H9 (cell line): ENCODE measurements at regions not wholly inside any gene's neighbourhood (a gene's known extent, or its start where the extent isn't known, plus 50 kb on each side); places are given as distances from the start of the nearest gene placed in this dataset.

Experiments used
- DNase-seq: peaks from one replicate; pipeline ENCODE4 v3.0.0-alpha.2; 2017
- H2AFZ ChIP-seq: one replicate; pipeline ENCODE4 v1.6.1; 2013; ENCODE audit warnings: mild to moderate bottlenecking, low read length, control low read depth, moderate library complexity
- H2AK5ac ChIP-seq: 2 replicates; pipeline ENCODE4 v1.6.1; 2013; ENCODE audit warnings: low read length, control low read depth, mixed read lengths; ENCODE audit not compliant: insufficient read length
- H2BK120ac ChIP-seq: one replicate; pipeline ENCODE4 v1.6.1; 2013; ENCODE audit warnings: low read depth, mild to moderate bottlenecking, low read length, control low read depth, inconsistent platforms; ENCODE audit not compliant: poor library complexity, severe bottlenecking
- H2BK12ac ChIP-seq: 2 replicates; pipeline ENCODE4 v1.6.1; 2013; ENCODE audit warnings: low read length, control low read depth, mixed read lengths, low read depth; ENCODE audit not compliant: insufficient read length
- H2BK15ac ChIP-seq: 2 replicates; pipeline ENCODE4 v1.6.1; 2013; ENCODE audit warnings: low read depth, low read length, control low read depth
- H2BK20ac ChIP-seq: one replicate; pipeline ENCODE4 v1.6.1; 2013; ENCODE audit warnings: low read depth, mild to moderate bottlenecking, low read length, control low read depth, inconsistent platforms; ENCODE audit not compliant: poor library complexity, severe bottlenecking
- H2BK5ac ChIP-seq: 2 replicates; pipeline ENCODE4 v1.6.1; 2013; ENCODE audit warnings: low read length, control low read depth, mixed read lengths; ENCODE audit not compliant: insufficient read length
- H3K14ac ChIP-seq: 2 replicates; pipeline ENCODE4 v1.6.1; 2013; ENCODE audit warnings: low read length, control low read depth; ENCODE audit not compliant: insufficient read depth
- H3K18ac ChIP-seq: 2 replicates; pipeline ENCODE4 v1.6.1; 2013; ENCODE audit warnings: low read depth, mild to moderate bottlenecking, mixed read lengths, low read length, control low read depth; ENCODE audit not compliant: insufficient read length
- H3K23ac ChIP-seq: 2 replicates; pipeline ENCODE4 v1.6.1; 2013; ENCODE audit warnings: low read length, control low read depth, mixed read lengths, low read depth; ENCODE audit not compliant: insufficient read length
- H3K23me2 ChIP-seq: 2 replicates; pipeline ENCODE4 v1.6.1; 2013; ENCODE audit warnings: low read depth, mild to moderate bottlenecking, mixed read lengths, low read length, control low read depth; ENCODE audit not compliant: insufficient read length, poor library complexity, severe bottlenecking
- H3K27ac ChIP-seq: 2 replicates; pipeline ENCODE4 v1.5.1; 2013; ENCODE audit warnings: low read length, control low read depth, mixed read lengths, low read depth; ENCODE audit not compliant: insufficient read length
- H3K27me3 ChIP-seq: 2 replicates; pipeline ENCODE4 v1.6.1; 2013; ENCODE audit warnings: low read length, control low read depth, inconsistent platforms; ENCODE audit not compliant: insufficient read depth
- H3K4ac ChIP-seq: 2 replicates; pipeline ENCODE4 v1.6.1; 2013; ENCODE audit warnings: low read depth, mild to moderate bottlenecking, control low read depth, inconsistent platforms, low read length, moderate library complexity
- H3K4me1 ChIP-seq: 2 replicates; pipeline ENCODE4 v1.6.1; 2013; ENCODE audit warnings: low read length, control low read depth, inconsistent platforms; ENCODE audit not compliant: insufficient read depth
- H3K4me2 ChIP-seq: 2 replicates; pipeline ENCODE4 v1.6.1; 2013; ENCODE audit warnings: low read length, control low read depth, mixed read lengths; ENCODE audit not compliant: insufficient read length, insufficient read depth
- H3K56ac ChIP-seq: 2 replicates; pipeline ENCODE4 v1.6.1; 2013; ENCODE audit warnings: low read depth, mild to moderate bottlenecking, mixed read lengths, low read length, control low read depth; ENCODE audit not compliant: insufficient read length
- H3K79me1 ChIP-seq: 2 replicates; pipeline ENCODE4 v1.6.1; 2013; ENCODE audit warnings: low read depth, mild to moderate bottlenecking, moderate library complexity, low read length, control low read depth, inconsistent platforms; ENCODE audit not compliant: insufficient read depth, poor library complexity, severe bottlenecking
- H3K79me2 ChIP-seq: 2 replicates; pipeline ENCODE4 v1.6.1; 2013; ENCODE audit warnings: low read length, control low read depth, inconsistent platforms; ENCODE audit not compliant: insufficient read depth
- H3K9ac ChIP-seq: 2 replicates; pipeline ENCODE4 v1.6.1; 2013; ENCODE audit warnings: low read length, control low read depth, mixed read lengths; ENCODE audit not compliant: insufficient read length; ENCODE audit errors: extremely low read depth
- H3K9me3 ChIP-seq: one replicate; pipeline ENCODE4 v1.6.1; 2013; ENCODE audit warnings: low read depth, low read length, inconsistent platforms; ENCODE audit not compliant: control insufficient read depth
- H3T11ph ChIP-seq: one replicate; pipeline ENCODE4 v1.6.1; 2013; ENCODE audit warnings: mild to moderate bottlenecking, low read length, control low read depth, inconsistent platforms
- H4K20me1 ChIP-seq: one replicate; pipeline ENCODE4 v1.6.1; 2013; ENCODE audit not compliant: control insufficient read depth, insufficient read length, insufficient read depth
- H4K5ac ChIP-seq: 2 replicates; pipeline ENCODE4 v1.6.1; 2013; ENCODE audit warnings: low read depth, mild to moderate bottlenecking, mixed read lengths, low read length, control low read depth; ENCODE audit not compliant: insufficient read length
- H4K8ac ChIP-seq: replicated peaks from 2 replicates; pipeline ENCODE4 v1.6.1; 2013; ENCODE audit warnings: low read length, control low read depth, mixed read lengths, low read depth; ENCODE audit not compliant: insufficient read length
- H4K91ac ChIP-seq: 2 replicates; pipeline ENCODE4 v1.6.1; 2013; ENCODE audit warnings: low read depth, mild to moderate bottlenecking, moderate library complexity, mixed read lengths, low read length, control low read depth; ENCODE audit not compliant: insufficient read length
- H3K27ac Mint-ChIP-seq, 3 experiments: 2 replicates in 2 of 3; 3 replicates in 1 of 3; pipeline ENCODE4 v1.8.0; 2020 to 2021; ENCODE audit warnings: mixed read lengths in 3 of 3, mild to moderate bottlenecking in 1 of 3, moderate library complexity in 1 of 3
- H3K27me3 Mint-ChIP-seq: 2 replicates; pipeline ENCODE4 v1.8.0; 2021; ENCODE audit warnings: low read depth, mild to moderate bottlenecking, moderate library complexity, mixed read lengths
- H3K36me3 Mint-ChIP-seq, 3 experiments: 2 replicates in 2 of 3; 3 replicates in 1 of 3; pipeline ENCODE4 v1.8.0; 2020 to 2021; ENCODE audit warnings: low read depth in 3 of 3, mixed read lengths in 3 of 3; ENCODE audit not compliant: insufficient read depth in 1 of 3
- H3K4me1 Mint-ChIP-seq, 2 experiments: 2 replicates each; pipeline ENCODE4 v1.8.0; 2020; ENCODE audit warnings: mixed read lengths in 2 of 2
- H3K4me3 Mint-ChIP-seq, 2 experiments: 2 replicates in 1 of 2; 3 replicates in 1 of 2; pipeline ENCODE4 v1.8.0; 2020 to 2021; ENCODE audit warnings: mild to moderate bottlenecking in 2 of 2, mixed read lengths in 2 of 2, moderate library complexity in 1 of 2
- H3K9me3 Mint-ChIP-seq, 2 experiments: 2 replicates in 1 of 2; 3 replicates in 1 of 2; pipeline ENCODE4 v1.8.0; 2020; ENCODE audit warnings: mild to moderate bottlenecking in 2 of 2, mixed read lengths in 2 of 2, moderate library complexity in 1 of 2
- WGBS: extraction: QIAGEN DNeasy Blood & Tissue Kit; methylation state at CpG from one replicate; pipeline ENCODE4 v1.1.7; 2013; ENCODE audit warnings: missing lambda C conversion rate, low lambda C conversion rate, mixed read lengths; ENCODE audit not compliant: insufficient read length; ENCODE audit errors: extremely low coverage; 5-methylcytosine and 5-hydroxymethylcytosine counted together
- TF ChIP-seq, protein P1 (sequence below): fragments of 200-600 bp; sonication (generic); conservative IDR thresholded peaks from 3 replicates; pipeline ENCODE4 v1.8.0; 2021; ENCODE audit warnings: antibody characterized with exemption, mild to moderate bottlenecking

DNA sequence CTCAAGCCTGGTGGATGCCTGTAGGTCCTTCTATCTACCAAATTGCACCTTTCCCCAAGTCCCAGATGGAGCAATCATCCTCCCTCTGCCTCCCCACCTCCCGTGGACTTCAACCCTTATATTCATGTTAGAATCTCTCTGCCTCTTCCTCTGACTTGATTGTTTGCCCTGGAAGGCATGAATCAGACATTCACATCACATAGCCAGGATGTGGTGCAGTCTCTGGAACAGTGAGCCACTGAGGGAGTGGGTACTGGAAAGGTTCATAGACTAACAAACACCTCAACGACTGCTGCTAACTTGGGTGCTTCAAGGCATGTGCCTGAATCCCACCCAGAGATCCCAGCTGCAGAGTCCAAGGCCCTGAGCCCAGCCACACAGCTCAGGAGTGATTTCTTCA lies 494.0 kb downstream of the TNS3 start:
- no peaks in the 10 kb centered on the region for H3K23me2 ChIP-seq
- H4K8ac ChIP-seq, result no peak overlapping the region
- H2AFZ ChIP-seq, result no peak overlapping the region

More for the DNA sequence above, 494.0 kb downstream of the TNS3 start:
- H4K20me1 ChIP-seq, result no peaks in the 10 kb centered on the region
- DNase-seq, result no peak
- no peak overlapping the region for H3K14ac ChIP-seq
- no peak overlapping the region for H3K27ac Mint-ChIP-seq
- no peaks in the 10 kb centered on the region for H3K36me3 Mint-ChIP-seq
- WGBS, result no CpG with 5 or more reads among the region's 2 CpGs
- no peak overlapping the region for H2BK20ac ChIP-seq
- H3K23ac ChIP-seq, result no peak overlapping the region
- H3K9me3 Mint-ChIP-seq, result no peaks in the 10 kb centered on the region
- H4K91ac ChIP-seq, result no peak overlapping the region
- H2AK5ac ChIP-seq, result no peak overlapping the region
- H3K9ac ChIP-seq, result no peak overlapping the region
- H3K9me3 ChIP-seq, result no peaks in the 10 kb centered on the region
- no peak overlapping the region for H3K4me2 ChIP-seq
- H2BK12ac ChIP-seq, result no peak overlapping the region
- no peak overlapping the region for H3K56ac ChIP-seq
- no peak overlapping the region for H3K4ac ChIP-seq
- no peak overlapping the region for H2BK120ac ChIP-seq
- H4K5ac ChIP-seq, result no peak overlapping the region
- no peak overlapping the region for H3K27ac ChIP-seq
- no peaks in the 10 kb centered on the region for H3K79me2 ChIP-seq
- H3K4me1 ChIP-seq, result no peaks in the 10 kb centered on the region
- no peak overlapping the region for H3K18ac ChIP-seq
- no peak overlapping the region for H2BK5ac ChIP-seq
- no peaks in the 10 kb centered on the region for H3K79me1 ChIP-seq
- H3K27me3 Mint-ChIP-seq, result peaks cover 17% of the 10 kb centered on the region
- TF ChIP-seq, protein P1, sequence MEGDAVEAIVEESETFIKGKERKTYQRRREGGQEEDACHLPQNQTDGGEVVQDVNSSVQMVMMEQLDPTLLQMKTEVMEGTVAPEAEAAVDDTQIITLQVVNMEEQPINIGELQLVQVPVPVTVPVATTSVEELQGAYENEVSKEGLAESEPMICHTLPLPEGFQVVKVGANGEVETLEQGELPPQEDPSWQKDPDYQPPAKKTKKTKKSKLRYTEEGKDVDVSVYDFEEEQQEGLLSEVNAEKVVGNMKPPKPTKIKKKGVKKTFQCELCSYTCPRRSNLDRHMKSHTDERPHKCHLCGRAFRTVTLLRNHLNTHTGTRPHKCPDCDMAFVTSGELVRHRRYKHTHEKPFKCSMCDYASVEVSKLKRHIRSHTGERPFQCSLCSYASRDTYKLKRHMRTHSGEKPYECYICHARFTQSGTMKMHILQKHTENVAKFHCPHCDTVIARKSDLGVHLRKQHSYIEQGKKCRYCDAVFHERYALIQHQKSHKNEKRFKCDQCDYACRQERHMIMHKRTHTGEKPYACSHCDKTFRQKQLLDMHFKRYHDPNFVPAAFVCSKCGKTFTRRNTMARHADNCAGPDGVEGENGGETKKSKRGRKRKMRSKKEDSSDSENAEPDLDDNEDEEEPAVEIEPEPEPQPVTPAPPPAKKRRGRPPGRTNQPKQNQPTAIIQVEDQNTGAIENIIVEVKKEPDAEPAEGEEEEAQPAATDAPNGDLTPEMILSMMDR, result no peak
- H3T11ph ChIP-seq, result no peak overlapping the region
- H2BK15ac ChIP-seq, result no peak overlapping the region
- no peak overlapping the region for H3K4me3 Mint-ChIP-seq
- no peaks in the 10 kb centered on the region for H3K4me1 Mint-ChIP-seq
- no peaks in the 10 kb centered on the region for H3K27me3 ChIP-seq
